ENCODE measurements at regions not wholly inside any gene's neighbourhood (a gene's known extent, or its start where the extent isn't known, plus 50 kb on each side); places are given as distances from the start of the nearest gene placed in this dataset.
"Not testable (repeated sequence)": the region's sequence is repeated elsewhere in the genome, so short reads cannot be mapped to it uniquely, and the experiment has no call there.

DNA sequence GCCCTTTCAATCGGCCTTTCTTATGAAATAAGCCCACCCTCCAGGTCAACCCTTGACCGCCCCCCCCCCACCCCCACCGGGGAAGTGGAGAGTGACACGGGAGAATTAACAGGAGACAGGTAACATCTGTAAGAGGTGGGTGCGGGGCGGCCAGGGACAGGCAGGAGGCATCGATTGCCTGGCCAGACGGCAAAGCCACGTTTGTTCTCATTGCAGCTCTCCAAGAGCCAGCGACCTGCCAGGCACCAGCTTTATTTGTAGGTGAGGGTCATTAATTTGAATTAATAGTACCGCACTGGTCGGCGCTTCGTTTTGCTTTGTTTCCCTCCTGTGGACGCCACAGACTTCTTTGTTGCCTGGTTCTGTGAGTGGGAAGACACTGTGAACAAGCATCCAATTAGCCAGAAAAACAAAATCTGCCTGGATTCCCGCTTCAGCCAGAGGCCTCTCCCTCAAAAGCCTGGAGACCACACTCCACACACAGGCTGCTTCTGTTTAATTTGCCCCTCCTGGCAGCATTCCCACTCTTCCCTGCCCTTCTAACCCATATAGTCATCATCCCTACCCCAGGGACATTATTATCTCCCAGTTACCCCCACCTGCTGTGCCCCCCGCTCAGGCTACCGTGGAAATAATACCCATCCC lies 104.5 kb upstream of the OPCML start:
- no peak for DNase-seq (ENCODE audit: low read depth in 2 of 2)
- TF ChIP-seq, protein P1, sequence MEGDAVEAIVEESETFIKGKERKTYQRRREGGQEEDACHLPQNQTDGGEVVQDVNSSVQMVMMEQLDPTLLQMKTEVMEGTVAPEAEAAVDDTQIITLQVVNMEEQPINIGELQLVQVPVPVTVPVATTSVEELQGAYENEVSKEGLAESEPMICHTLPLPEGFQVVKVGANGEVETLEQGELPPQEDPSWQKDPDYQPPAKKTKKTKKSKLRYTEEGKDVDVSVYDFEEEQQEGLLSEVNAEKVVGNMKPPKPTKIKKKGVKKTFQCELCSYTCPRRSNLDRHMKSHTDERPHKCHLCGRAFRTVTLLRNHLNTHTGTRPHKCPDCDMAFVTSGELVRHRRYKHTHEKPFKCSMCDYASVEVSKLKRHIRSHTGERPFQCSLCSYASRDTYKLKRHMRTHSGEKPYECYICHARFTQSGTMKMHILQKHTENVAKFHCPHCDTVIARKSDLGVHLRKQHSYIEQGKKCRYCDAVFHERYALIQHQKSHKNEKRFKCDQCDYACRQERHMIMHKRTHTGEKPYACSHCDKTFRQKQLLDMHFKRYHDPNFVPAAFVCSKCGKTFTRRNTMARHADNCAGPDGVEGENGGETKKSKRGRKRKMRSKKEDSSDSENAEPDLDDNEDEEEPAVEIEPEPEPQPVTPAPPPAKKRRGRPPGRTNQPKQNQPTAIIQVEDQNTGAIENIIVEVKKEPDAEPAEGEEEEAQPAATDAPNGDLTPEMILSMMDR (IDR thresholded peaks at IDR 0.05; ENCODE audit: low read depth, low read length): no peak
- H3K4me3 ChIP-seq (replicated peaks in 1 of 2; ENCODE audit: low read depth in 2 of 2, low read length in 2 of 2): no peak overlapping the region

DNA sequence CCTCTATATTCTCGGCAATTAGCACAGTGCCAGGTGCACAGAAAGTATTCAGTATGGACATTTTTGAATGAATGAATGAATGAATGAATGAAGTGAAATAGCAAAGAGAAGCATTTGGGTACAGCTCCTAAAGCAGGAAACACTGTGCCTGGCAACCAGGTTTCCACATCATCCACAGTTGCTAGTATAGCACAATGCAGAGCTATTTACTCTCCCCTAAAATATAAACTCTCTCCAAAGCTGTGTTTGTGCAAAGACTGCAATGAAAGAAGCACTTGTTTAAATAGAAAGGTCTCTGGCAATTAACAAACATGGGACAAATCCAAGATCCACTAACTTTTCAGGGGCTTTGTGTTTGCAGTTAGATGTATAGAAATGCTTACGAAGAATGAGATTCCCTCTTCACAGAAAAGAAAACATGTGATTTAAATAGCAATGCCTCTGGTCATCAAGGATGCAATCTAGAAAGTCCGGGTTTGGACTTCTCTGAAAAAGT lies 103.0 kb upstream of the OPCML start:
- DNase-seq (ENCODE audit: low read depth in 2 of 2): no peak

DNA sequence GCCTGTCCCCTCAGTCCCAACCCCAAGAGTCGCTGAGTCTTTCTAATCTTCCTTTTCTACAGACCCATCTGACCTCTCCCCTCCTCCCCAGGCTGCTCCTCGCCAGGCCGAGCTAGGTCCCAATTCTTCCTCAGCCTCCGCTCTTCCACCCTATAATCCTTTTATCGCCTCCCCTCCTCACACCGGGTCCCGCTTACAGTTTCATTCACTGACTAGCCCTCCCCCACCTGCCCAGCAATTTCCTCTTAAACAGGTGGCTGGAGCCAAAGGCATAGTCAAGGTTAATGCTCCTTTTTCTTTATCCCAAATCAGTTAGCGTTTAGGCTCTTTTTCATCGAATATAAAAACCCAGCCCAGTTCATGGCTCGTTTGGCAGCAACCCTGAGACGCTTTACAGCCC lies 96.1 kb upstream of the OPCML start:
- not testable (repeated sequence) for H3K4me3 ChIP-seq (replicated peaks in 1 of 2; ENCODE audit: low read depth in 2 of 2, low read length in 2 of 2); DNase-seq (ENCODE audit: low read depth in 2 of 2)

More for the DNA sequence above, 103.0 kb upstream of the OPCML start:
- no peak overlapping the region for H3K4me3 ChIP-seq (replicated peaks in 1 of 2; ENCODE audit: low read depth in 2 of 2, low read length in 2 of 2)
- TF ChIP-seq, protein P1 (IDR thresholded peaks at IDR 0.05; ENCODE audit: low read depth, low read length): no peak

DNA sequence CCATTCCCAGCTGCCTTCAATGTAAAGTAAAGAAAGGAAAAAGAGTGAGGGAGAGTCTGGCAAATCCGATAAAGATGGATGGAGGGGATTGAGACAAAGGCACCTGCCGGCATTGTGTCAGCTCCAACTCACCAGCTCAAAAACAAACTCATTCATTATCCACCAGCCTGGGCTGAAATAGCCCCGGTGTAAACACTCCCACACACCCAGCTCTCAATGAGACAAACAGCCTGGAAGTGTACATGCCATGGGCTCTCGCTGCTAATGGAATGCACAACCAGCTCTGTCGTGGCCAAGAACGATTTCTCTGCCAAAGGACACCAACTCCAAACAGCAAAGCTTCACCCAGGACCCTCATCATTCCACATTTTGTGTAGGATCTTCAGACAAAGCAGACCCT lies 89.3 kb upstream of the OPCML start:
- DNase-seq (ENCODE audit: low read depth in 2 of 2): no peak
- TF ChIP-seq, protein P1 (IDR thresholded peaks at IDR 0.05; ENCODE audit: low read depth, low read length): no peak

DNA sequence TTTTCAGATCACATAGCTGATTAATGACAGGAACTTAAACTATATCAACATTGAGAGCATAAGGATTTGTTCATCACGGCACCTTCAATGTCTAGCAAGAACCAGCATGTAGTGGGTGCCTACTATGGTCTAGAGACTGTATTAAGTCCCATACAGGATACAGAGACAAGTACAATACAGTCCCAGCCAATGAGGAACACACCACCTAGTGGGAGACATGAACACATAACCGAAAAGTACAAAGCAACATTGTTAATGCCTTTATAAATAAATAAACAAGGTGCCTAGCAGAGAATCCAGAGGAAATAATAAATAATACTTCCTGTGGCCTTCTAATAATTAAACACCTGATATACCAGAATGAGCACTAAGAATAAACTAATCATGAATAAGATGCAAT lies 87.7 kb upstream of the OPCML start:
- TF ChIP-seq, protein P1 (IDR thresholded peaks at IDR 0.05; ENCODE audit: low read depth, low read length): no peak
- DNase-seq (ENCODE audit: low read depth in 2 of 2): no peak
- no peak overlapping the region for H3K4me3 ChIP-seq (replicated peaks in 1 of 2; ENCODE audit: low read depth in 2 of 2, low read length in 2 of 2)

More for the DNA sequence above, 89.3 kb upstream of the OPCML start:
- H3K4me3 ChIP-seq (replicated peaks in 1 of 2; ENCODE audit: low read depth in 2 of 2, low read length in 2 of 2): no peak overlapping the region

DNA sequence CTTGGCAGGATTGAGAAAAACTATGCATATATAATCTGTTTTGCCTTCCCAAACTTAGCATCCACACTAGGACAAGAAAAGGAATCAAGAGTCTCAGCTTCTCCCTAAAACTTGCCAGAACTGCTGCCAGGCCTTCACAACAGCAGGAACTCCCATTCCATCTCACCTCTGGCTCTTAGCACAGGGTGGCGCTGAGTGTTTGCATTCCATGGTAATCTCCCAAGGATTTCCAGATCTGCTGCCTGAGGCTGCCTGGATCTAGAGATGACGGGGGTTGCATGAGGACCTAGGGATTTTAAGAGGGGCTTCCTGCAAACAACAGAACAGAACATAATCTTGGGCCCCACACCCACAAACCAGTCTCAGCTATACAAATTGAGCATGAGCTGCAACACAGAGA lies 87.1 kb upstream of the OPCML start:
- TF ChIP-seq, protein P1 (IDR thresholded peaks at IDR 0.05; ENCODE audit: low read depth, low read length): no peak
- no peak for DNase-seq (ENCODE audit: low read depth in 2 of 2)
- H3K4me3 ChIP-seq (replicated peaks in 1 of 2; ENCODE audit: low read depth in 2 of 2, low read length in 2 of 2): no peak overlapping the region

DNA sequence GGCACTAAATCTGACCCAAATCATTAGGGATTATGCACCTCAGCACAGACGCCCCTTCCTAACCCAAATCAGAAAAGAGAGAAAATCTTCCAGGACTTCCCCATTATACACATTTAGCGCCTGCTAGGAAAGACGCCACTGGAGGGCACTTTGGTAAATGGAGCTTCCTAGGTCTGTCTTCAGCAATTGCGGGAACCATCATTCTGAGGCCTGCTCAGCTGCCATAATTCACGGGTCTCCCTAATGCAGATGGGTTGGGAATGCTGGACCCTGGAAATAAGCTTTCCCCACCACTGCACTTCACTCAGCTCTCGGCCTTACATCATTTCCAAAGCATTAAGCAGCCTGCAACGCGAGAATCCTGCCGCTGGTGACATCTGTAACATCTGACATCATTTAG lies 86.2 kb upstream of the OPCML start:
- H3K4me3 ChIP-seq (replicated peaks in 1 of 2; ENCODE audit: low read depth in 2 of 2, low read length in 2 of 2): no peak overlapping the region
- no peak for DNase-seq (ENCODE audit: low read depth in 2 of 2)

More for the DNA sequence above, 86.2 kb upstream of the OPCML start:
- TF ChIP-seq, protein P1 (IDR thresholded peaks at IDR 0.05; ENCODE audit: low read depth, low read length): no peak
